H1 (cell line): ENCODE measurements at regions not wholly inside any gene's neighbourhood (a gene's known extent, or its start where the extent isn't known, plus 50 kb on each side); places are given as distances from the start of the nearest gene placed in this dataset.

Experiments
- CTCF ChIA-PET: fragments of 300-600 bp; sonication (Branson Sonifier 250); formaldehyde crosslinking; loops from one replicate; lab custom pipeline; 2021; ENCODE audit not compliant: partially characterized antibody; lab: Charles Lee
- POLR2A ChIA-PET: fragments of 300-600 bp; sonication (Branson Sonifier 250); formaldehyde crosslinking; loops from one replicate; lab custom pipeline; 2021; ENCODE audit warnings: inconsistent platforms; ENCODE audit not compliant: partially characterized antibody; lab: Charles Lee
- DNase-seq, 2 experiments: peaks; one replicate each; pipeline versions ENCODE4 v3.0.0 to v3.0.0-alpha.2; 2010 to 2022; ENCODE audit warnings: low spot score in 2 of 2, low read depth in 1 of 2, mixed read lengths in 1 of 2
- FAIRE-seq: peaks from 2 replicates; lab custom pipeline; 2011; peaks lifted over from hg19 to GRCh38; lab: Jason Lieb, UNC
- H2AFZ ChIP-seq: 2 replicates; pipeline ENCODE4 v1.8.1; 2012; ENCODE audit warnings: low read length, inconsistent platforms
- H2AK5ac ChIP-seq: 2 replicates; pipeline ENCODE4 v1.6.1; 2013; ENCODE audit warnings: low read depth, low read length
- H2BK120ac ChIP-seq: replicated peaks from 2 replicates; pipeline ENCODE3; 2013; ENCODE audit warnings: low read depth, low read length, inconsistent platforms
- H2BK12ac ChIP-seq: 2 replicates; pipeline ENCODE4 v1.6.1; 2013; ENCODE audit warnings: low read depth, low read length
- H2BK15ac ChIP-seq: 2 replicates; pipeline ENCODE4 v1.6.1; 2013; ENCODE audit warnings: low read length
- H2BK20ac ChIP-seq: 2 replicates; pipeline ENCODE4 v1.6.1; 2013; ENCODE audit warnings: low read length
- H2BK5ac ChIP-seq: 2 replicates; pipeline ENCODE4 v1.6.1; 2013; ENCODE audit warnings: low read depth, low read length
- H3K14ac ChIP-seq: 2 replicates; pipeline ENCODE4 v1.6.1; 2013; ENCODE audit warnings: inconsistent platforms; ENCODE audit not compliant: insufficient read length
- H3K18ac ChIP-seq: 2 replicates; pipeline ENCODE4 v1.6.1; 2013; ENCODE audit warnings: low read length; ENCODE audit errors: extremely low read depth
- H3K23ac ChIP-seq: 2 replicates; pipeline ENCODE4 v1.6.1; 2013; ENCODE audit warnings: inconsistent platforms; ENCODE audit not compliant: insufficient read length
- H3K23me2 ChIP-seq: 2 replicates; pipeline ENCODE4 v1.6.1; 2013; ENCODE audit warnings: low read depth, low read length
- H3K27ac ChIP-seq: 2 replicates; pipeline ENCODE4 v1.6.1; 2011; ENCODE audit warnings: low read depth, low read length, inconsistent platforms
- H3K27me3 ChIP-seq, 4 experiments: replicated peaks in 1 of 4; 1 replicate in 1 of 4; 2 replicates in 3 of 4; pipeline versions ENCODE4 v1.6.1 to v1.8.1; 2011 to 2013; ENCODE audit warnings: low read length in 3 of 4, mild to moderate bottlenecking in 3 of 4, inconsistent platforms in 2 of 4, mixed read lengths in 2 of 4, moderate library complexity in 1 of 4; ENCODE audit not compliant: control insufficient read depth in 3 of 4, insufficient read depth in 3 of 4; ENCODE audit errors: extremely low read depth in 1 of 4
- H3K36me3 ChIP-seq, 4 experiments: 2 replicates each; pipeline versions ENCODE4 v1.6.1 to v1.8.1; 2011 to 2013; ENCODE audit warnings: mild to moderate bottlenecking in 4 of 4, low read length in 3 of 4, moderate library complexity in 2 of 4, control low read depth in 1 of 4, inconsistent platforms in 1 of 4; ENCODE audit not compliant: insufficient read depth in 4 of 4, control insufficient read depth in 2 of 4
- H3K4ac ChIP-seq: replicated peaks from 2 replicates; pipeline ENCODE3; 2013; ENCODE audit warnings: low read length, low read depth, mixed read lengths, inconsistent platforms; ENCODE audit not compliant: insufficient read length
- H3K4me1 ChIP-seq, 4 experiments: replicated peaks in 1 of 4; 1 replicate in 1 of 4; 2 replicates in 3 of 4; pipeline versions ENCODE4 v1.6.1 to v1.8.1; 2011 to 2013; ENCODE audit warnings: low read length in 3 of 4, inconsistent platforms in 2 of 4, mixed read lengths in 1 of 4; ENCODE audit not compliant: insufficient read depth in 4 of 4, control insufficient read depth in 3 of 4
- H3K4me2 ChIP-seq, 2 experiments: 2 replicates each; pipeline versions ENCODE4 v1.6.1 to v1.8.1; 2011 to 2013; ENCODE audit warnings: low read depth in 2 of 2, low read length in 2 of 2, control low read depth in 1 of 2, inconsistent platforms in 1 of 2, mild to moderate bottlenecking in 1 of 2; ENCODE audit not compliant: insufficient read depth in 1 of 2
- H3K4me3 ChIP-seq, 4 experiments: fragments of 200-600, 300-600 bp in 1 of 4; sonication (generic), shearing (Covaris generic), sonication (Bioruptor Twin) in 1 of 4; 2 replicates each; pipeline versions ENCODE4 v1.5.1 to v1.8.1; 2011 to 2016; ENCODE audit warnings: low read length in 4 of 4, low read depth in 3 of 4, control low read depth in 2 of 4, inconsistent platforms in 2 of 4, mild to moderate bottlenecking in 2 of 4, mixed read lengths in 1 of 4, moderate library complexity in 1 of 4; ENCODE audit not compliant: insufficient read depth in 2 of 4; ENCODE audit errors: extremely low read depth in 1 of 4
- H3K56ac ChIP-seq: replicated peaks from 2 replicates; pipeline ENCODE3; 2013; ENCODE audit warnings: low read depth, mild to moderate bottlenecking, mixed read lengths, low read length, inconsistent platforms; ENCODE audit not compliant: insufficient read length
- H3K79me1 ChIP-seq: 2 replicates; pipeline ENCODE4 v1.6.1; 2013; ENCODE audit warnings: low read depth, low read length, control low read depth
- H3K79me2 ChIP-seq, 2 experiments: 2 replicates each; pipeline versions ENCODE4 v1.6.1 to v1.8.1; 2012 to 2013; ENCODE audit warnings: low read length in 2 of 2, mild to moderate bottlenecking in 2 of 2, inconsistent platforms in 1 of 2; ENCODE audit not compliant: insufficient read depth in 2 of 2, control insufficient read depth in 1 of 2
- H3K9ac ChIP-seq, 4 experiments: replicated peaks in 1 of 4; 1 replicate in 1 of 4; 2 replicates in 3 of 4; pipeline versions ENCODE4 v1.6.1 to v1.8.1; 2011 to 2013; ENCODE audit warnings: low read depth in 3 of 4, low read length in 3 of 4, control low read depth in 2 of 4, mild to moderate bottlenecking in 2 of 4, moderate library complexity in 2 of 4, inconsistent platforms in 1 of 4; ENCODE audit errors: extremely low read depth in 1 of 4
- H3K9me3 ChIP-seq, 2 experiments: 2 replicates each; pipeline versions ENCODE4 v1.6.1 to v1.8.1; 2012 to 2013; ENCODE audit warnings: mild to moderate bottlenecking in 2 of 2, moderate library complexity in 2 of 2, control low read depth in 1 of 2, inconsistent platforms in 1 of 2, low read depth in 1 of 2, low read length in 1 of 2, mixed read lengths in 1 of 2; ENCODE audit not compliant: insufficient read depth in 2 of 2
- H4K20me1 ChIP-seq, 2 experiments: replicated peaks in 1 of 2; 2 replicates each; pipeline versions ENCODE3 to v1.8.1; 2011 to 2013; ENCODE audit warnings: inconsistent platforms in 2 of 2, low read length in 2 of 2, mild to moderate bottlenecking in 1 of 2; ENCODE audit not compliant: insufficient read depth in 2 of 2, control insufficient read depth in 1 of 2
- H4K5ac ChIP-seq: 2 replicates; pipeline ENCODE4 v1.6.1; 2013; ENCODE audit warnings: low read length, low read depth, mixed read lengths, inconsistent platforms; ENCODE audit not compliant: insufficient read length
- H4K8ac ChIP-seq: 2 replicates; pipeline ENCODE4 v1.8.0; 2013; ENCODE audit warnings: mild to moderate bottlenecking, moderate library complexity, low read length, inconsistent platforms; ENCODE audit not compliant: insufficient read depth; ENCODE audit errors: extremely low read depth
- H4K91ac ChIP-seq: replicated peaks from 2 replicates; pipeline ENCODE3; 2013; ENCODE audit warnings: low read length, mixed read lengths, inconsistent platforms; ENCODE audit not compliant: insufficient read length
- BACH1 ChIP-seq: IDR thresholded peaks from 2 replicates; pipeline ENCODE4 v1.6.1; 2012; ENCODE audit warnings: low read length, improper control_type of control experiment
- JUN ChIP-seq: IDR thresholded peaks from 2 replicates; pipeline ENCODE4 v1.6.1; 2011; ENCODE audit warnings: low read depth, mild to moderate bottlenecking, improper control_type of control experiment, low read length
- SRF ChIP-seq: IDR thresholded peaks from 2 replicates; pipeline ENCODE4 v1.6.1; 2011; ENCODE audit warnings: mild to moderate bottlenecking, low read depth, low read length, moderate library complexity
- WGBS, 2 experiments: shearing (Covaris generic) in 1 of 2; methylation state at CpG; one replicate each; pipeline versions ENCODE4 v1.1.6 to v1.1.7; 2013 to 2015; ENCODE audit warnings: low lambda C conversion rate in 2 of 2, mixed read lengths in 2 of 2, inconsistent platforms in 1 of 2, low coverage in 1 of 2, missing lambda C conversion rate in 1 of 2; ENCODE audit not compliant: insufficient replicate concordance in 2 of 2, insufficient coverage in 1 of 2, insufficient read length in 1 of 2; ENCODE audit errors: extremely low coverage in 1 of 2, missing lambda C conversion rate in 1 of 2; 5-methylcytosine and 5-hydroxymethylcytosine counted together

- DNase-seq: no peak
- WGBS, 2 experiments: 0% methylated on average over 1 of the region's 1 CpG; no CpG with 5 or more reads in 1 of the 2 experiments
- Histone ChIP-seq H3K79me1 (no peaks in the 10 kb centered on the region), H3K9me3 (no peaks in the 10 kb centered on the region), H3K23me2 (no peaks in the 10 kb centered on the region), H2AFZ (no peak overlapping the region), H3K18ac (no peak overlapping the region), H3K4me2 (no peak overlapping the region), H2BK120ac (no peak overlapping the region), H3K23ac (no peak overlapping the region), H4K91ac (no peak overlapping the region), H4K8ac (no peak overlapping the region), H4K20me1 (no peaks in the 10 kb centered on the region), H2BK5ac (no peak overlapping the region), H3K4me1 (peaks cover 0 to 4% (median 0%) of the 10 kb centered on the region in 4 experiments; a peak in 2 of 7 replicates), H3K79me2 (no peaks in the 10 kb centered on the region), H4K5ac (no peak overlapping the region), H3K4ac (no peak overlapping the region), H3K56ac (no peak overlapping the region), H3K36me3 (no peaks in the 10 kb centered on the region), H3K9ac (no peak overlapping the region), H3K14ac (no peak overlapping the region), H3K27me3 (no peaks in the 10 kb centered on the region; a peak in 1 of 7 replicates), H3K4me3 (no peak overlapping the region), H2BK20ac (no peak overlapping the region), H2BK12ac (no peak overlapping the region), H2AK5ac (no peak overlapping the region), H3K27ac (no peak overlapping the region), H2BK15ac (no peak overlapping the region)
- FAIRE-seq: no peak
- CTCF ChIA-PET: interaction anchor here (0.6 to 0.7 kb wide), 2 partner anchors 36 to 37 kb away, joined by 3 read pairs; no protein-coding TSS in a partner anchor
- POLR2A ChIA-PET: no interaction called here
- TF ChIP-seq BACH1: no peak
- no peak for TF ChIP-seq JUN
- TF ChIP-seq SRF: no peak
Measured at GRCh38 chr12:100708591-100708990, 86.0 kb upstream of the ANO4 start.
